Adrenal gland (tissue), 5 donors: ENCODE measurements at regions not wholly inside any gene's neighbourhood (a gene's known extent, or its start where the extent isn't known, plus 50 kb on each side); places are given as distances from the start of the nearest gene placed in this dataset.

Experiments
- CTCF ChIP-seq, 6 experiments: fragments of 450-650 bp in 4 of 6; fragments of 200-600 bp in 2 of 6; sonication (generic) in 1 of 6; IDR thresholded peaks; 1 replicate in 5 of 6; 2 replicates in 1 of 6; pipeline versions ENCODE4 v1.5.1 to v1.8.0; 2016 to 2021; ENCODE audit warnings: antibody characterized with exemption in 6 of 6, mild to moderate bottlenecking in 2 of 6, moderate library complexity in 1 of 6
- POLR2A ChIP-seq, 2 donors: fragments of 450-650 bp; IDR thresholded peaks; one replicate each; pipeline ENCODE4 v1.6.1; 2017; ENCODE audit warnings: antibody characterized with exemption in 2 of 2, mild to moderate bottlenecking in 2 of 2, moderate library complexity in 1 of 2
- donor health status: DM: no; HTN: no; CAD: no.

DNA sequence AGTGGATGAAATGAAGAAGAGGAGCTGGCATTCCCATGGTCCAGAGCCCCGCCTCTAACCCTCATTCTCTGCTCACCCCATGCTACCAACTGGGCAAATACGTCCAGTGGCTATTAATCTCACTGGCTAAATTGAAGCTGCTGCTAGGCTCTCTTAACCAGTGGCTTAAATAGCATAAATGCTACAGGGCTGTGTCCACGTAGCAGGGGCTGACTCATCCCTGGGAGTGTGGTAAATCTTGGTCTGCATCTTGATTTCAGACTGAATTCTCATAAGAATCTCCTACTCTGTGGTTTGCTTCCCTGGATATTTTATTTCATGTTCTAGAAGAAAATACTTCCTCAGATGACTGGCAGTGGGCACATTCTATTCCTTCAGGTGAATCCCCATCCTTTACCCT is 193.1 kb upstream of the ARG1 start:
- no peak for TF ChIP-seq CTCF (IDR thresholded peaks at IDR 0.05)
- no peak for TF ChIP-seq POLR2A (IDR thresholded peaks at IDR 0.05)
